ENCODE measurements at regions not wholly inside any gene's neighbourhood (a gene's known extent, or its start where the extent isn't known, plus 50 kb on each side); places are given as distances from the start of the nearest gene placed in this dataset.

GRCh38 chr2:167759531-167759930 is 487.9 kb downstream of the STK39 start:
- H3K79me2 ChIP-seq (replicated peaks; ENCODE audit: insufficient read depth, low read length), result no peaks in the 10 kb centered on the region
- no peak overlapping the region for H3K27ac ChIP-seq (ENCODE audit: low read length)
- no peaks in the 10 kb centered on the region for H3K9me3 ChIP-seq (ENCODE audit: low read length)
- no peaks in the 10 kb centered on the region for H3K36me3 ChIP-seq (ENCODE audit: insufficient read depth, low read length)
- H3K4me3 ChIP-seq (ENCODE audit: low read length), result no peak overlapping the region
- no peaks in the 10 kb centered on the region for H3K9me2 ChIP-seq (ENCODE audit: insufficient read depth, low read length)
- no peak overlapping the region for H2AFZ ChIP-seq (ENCODE audit: low read depth, low read length)
- no peak overlapping the region for H3K4me2 ChIP-seq (ENCODE audit: low read length)
- no peaks in the 10 kb centered on the region for H4K20me1 ChIP-seq (ENCODE audit: insufficient read depth)
- no peaks in the 10 kb centered on the region for H3K27me3 ChIP-seq (ENCODE audit: insufficient read depth, low read depth, low read length)
- TF ChIP-seq TAF1 (IDR thresholded peaks at IDR 0.05; ENCODE audit: low read depth), result no peak
- no peak for TF ChIP-seq MXI1 (conservative IDR thresholded peaks at IDR 0.05; ENCODE audit: poor library complexity, severe bottlenecking)
- H3F3A ChIP-seq (ENCODE audit: insufficient read depth, low read length, poor library complexity, severe bottlenecking), result no peaks in the 10 kb centered on the region
- no peak overlapping the region for H3K9ac ChIP-seq (ENCODE audit: low read length)

DNA sequence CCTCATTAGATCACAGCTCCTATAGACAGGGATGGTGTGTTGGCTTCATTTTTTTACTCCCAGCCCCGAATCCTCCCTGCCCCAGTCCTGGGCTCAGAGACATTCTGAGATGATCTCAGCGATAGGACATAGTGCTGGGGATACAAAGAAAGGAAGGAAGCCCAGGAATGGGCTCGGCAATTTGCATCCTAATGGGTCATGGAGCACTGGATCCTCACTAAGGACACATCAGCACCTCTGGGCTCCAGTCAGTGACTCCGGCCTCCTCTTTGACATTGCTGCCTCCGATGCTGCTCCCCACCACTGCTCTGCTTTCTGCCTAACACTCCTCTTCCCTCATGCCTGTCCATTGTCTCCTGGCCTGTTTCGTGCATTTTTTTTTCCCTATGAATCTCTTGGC is 489.1 kb downstream of the STK39 start:
- no peaks in the 10 kb centered on the region for H3K36me3 ChIP-seq (ENCODE audit: insufficient read depth, low read length)
- H3K27ac ChIP-seq (ENCODE audit: low read length), result no peak overlapping the region
- H3K27me3 ChIP-seq (ENCODE audit: insufficient read depth, low read depth, low read length), result no peaks in the 10 kb centered on the region
- TF ChIP-seq RAD21 (conservative IDR thresholded peaks at IDR 0.05) (no peak), MXI1 (conservative IDR thresholded peaks at IDR 0.05; ENCODE audit: poor library complexity, severe bottlenecking) (no peak), SMC3 (conservative IDR thresholded peaks at IDR 0.05; ENCODE audit: poor library complexity) (no peak)
- H3K4me2 ChIP-seq (ENCODE audit: low read length), result no peak overlapping the region
- no peak overlapping the region for H3K4me3 ChIP-seq (ENCODE audit: low read length)
- no peak overlapping the region for H3K9ac ChIP-seq (ENCODE audit: low read length)
- no peaks in the 10 kb centered on the region for H3K9me3 ChIP-seq (ENCODE audit: low read length)
- H3K79me2 ChIP-seq (replicated peaks; ENCODE audit: insufficient read depth, low read length), result no peaks in the 10 kb centered on the region
- no peaks in the 10 kb centered on the region for H4K20me1 ChIP-seq (ENCODE audit: insufficient read depth)
- no peak overlapping the region for H2AFZ ChIP-seq (ENCODE audit: low read depth, low read length)
- no peaks in the 10 kb centered on the region for H3K9me2 ChIP-seq (ENCODE audit: insufficient read depth, low read length)
- no peaks in the 10 kb centered on the region for H3F3A ChIP-seq (ENCODE audit: insufficient read depth, low read length, poor library complexity, severe bottlenecking)

DNA sequence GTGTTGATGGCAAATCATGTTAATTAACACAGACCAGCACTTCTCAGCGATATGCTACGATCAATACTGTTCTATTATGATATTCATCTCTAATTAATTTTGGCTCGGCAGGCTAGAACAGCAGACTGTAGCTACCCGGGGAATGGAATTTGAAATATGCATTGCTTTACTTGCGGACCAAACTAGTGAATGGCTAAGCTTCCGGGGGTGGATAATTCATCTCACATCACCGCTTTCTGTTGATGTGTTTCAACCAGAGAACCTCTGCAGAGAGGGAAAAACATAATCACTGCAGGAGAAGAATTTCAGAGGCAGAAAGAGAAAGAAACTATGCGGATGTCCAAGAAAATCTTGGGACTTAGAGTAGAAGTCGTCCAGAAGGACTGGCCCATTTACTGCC is 490.9 kb downstream of the STK39 start:
- Histone ChIP-seq H3K4me3 (ENCODE audit: low read length) (no peak overlapping the region), H2AFZ (ENCODE audit: low read depth, low read length) (no peak overlapping the region), H3K27ac (ENCODE audit: low read length) (no peak overlapping the region), H3F3A (ENCODE audit: insufficient read depth, low read length, poor library complexity, severe bottlenecking) (no peaks in the 10 kb centered on the region), H4K20me1 (ENCODE audit: insufficient read depth) (no peaks in the 10 kb centered on the region), H3K9me2 (ENCODE audit: insufficient read depth, low read length) (no peaks in the 10 kb centered on the region), H3K4me2 (ENCODE audit: low read length) (no peak overlapping the region), H3K9me3 (ENCODE audit: low read length) (no peaks in the 10 kb centered on the region), H3K36me3 (ENCODE audit: insufficient read depth, low read length) (no peaks in the 10 kb centered on the region), H3K27me3 (ENCODE audit: insufficient read depth, low read depth, low read length) (no peaks in the 10 kb centered on the region), H3K79me2 (replicated peaks; ENCODE audit: insufficient read depth, low read length) (no peaks in the 10 kb centered on the region), H3K9ac (ENCODE audit: low read length) (no peak overlapping the region)
- TF ChIP-seq POLR2AphosphoS5 (IDR thresholded peaks at IDR 0.05) (no peak), SMC3 (conservative IDR thresholded peaks at IDR 0.05; ENCODE audit: poor library complexity) (no peak)

DNA sequence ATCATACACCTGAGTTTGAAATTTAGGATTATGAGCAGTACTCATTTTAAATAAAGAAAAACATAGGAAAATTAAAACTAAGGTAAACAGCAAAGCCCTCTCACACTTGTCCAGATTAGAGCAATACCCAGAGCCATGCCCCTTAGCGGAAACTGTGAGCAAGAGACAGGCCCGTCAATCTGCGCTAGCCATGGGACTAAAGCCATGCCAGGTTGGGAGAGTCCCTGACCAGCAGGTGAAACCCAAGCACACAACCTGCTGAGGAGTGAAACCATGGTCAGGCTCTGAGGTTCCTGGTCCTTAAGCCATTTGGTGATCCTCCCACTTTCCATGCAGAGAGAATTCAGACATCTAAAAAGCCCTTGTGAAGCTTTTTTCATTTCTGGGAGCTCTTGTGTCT is 494.3 kb downstream of the STK39 start:
- Histone ChIP-seq H3K79me2 (replicated peaks; ENCODE audit: insufficient read depth, low read length) (no peaks in the 10 kb centered on the region), H3K27ac (ENCODE audit: low read length) (no peak overlapping the region), H3K4me2 (ENCODE audit: low read length) (no peak overlapping the region), H3K9me2 (ENCODE audit: insufficient read depth, low read length) (no peaks in the 10 kb centered on the region), H3K4me3 (ENCODE audit: low read length) (no peak overlapping the region), H2AFZ (ENCODE audit: low read depth, low read length) (no peak overlapping the region), H4K20me1 (ENCODE audit: insufficient read depth) (no peaks in the 10 kb centered on the region), H3K9ac (ENCODE audit: low read length) (no peak overlapping the region), H3F3A (ENCODE audit: insufficient read depth, low read length, poor library complexity, severe bottlenecking) (no peaks in the 10 kb centered on the region), H3K27me3 (ENCODE audit: insufficient read depth, low read depth, low read length) (no peaks in the 10 kb centered on the region), H3K36me3 (ENCODE audit: insufficient read depth, low read length) (no peaks in the 10 kb centered on the region), H3K9me3 (ENCODE audit: low read length) (no peaks in the 10 kb centered on the region)
- TF ChIP-seq, protein P1, sequence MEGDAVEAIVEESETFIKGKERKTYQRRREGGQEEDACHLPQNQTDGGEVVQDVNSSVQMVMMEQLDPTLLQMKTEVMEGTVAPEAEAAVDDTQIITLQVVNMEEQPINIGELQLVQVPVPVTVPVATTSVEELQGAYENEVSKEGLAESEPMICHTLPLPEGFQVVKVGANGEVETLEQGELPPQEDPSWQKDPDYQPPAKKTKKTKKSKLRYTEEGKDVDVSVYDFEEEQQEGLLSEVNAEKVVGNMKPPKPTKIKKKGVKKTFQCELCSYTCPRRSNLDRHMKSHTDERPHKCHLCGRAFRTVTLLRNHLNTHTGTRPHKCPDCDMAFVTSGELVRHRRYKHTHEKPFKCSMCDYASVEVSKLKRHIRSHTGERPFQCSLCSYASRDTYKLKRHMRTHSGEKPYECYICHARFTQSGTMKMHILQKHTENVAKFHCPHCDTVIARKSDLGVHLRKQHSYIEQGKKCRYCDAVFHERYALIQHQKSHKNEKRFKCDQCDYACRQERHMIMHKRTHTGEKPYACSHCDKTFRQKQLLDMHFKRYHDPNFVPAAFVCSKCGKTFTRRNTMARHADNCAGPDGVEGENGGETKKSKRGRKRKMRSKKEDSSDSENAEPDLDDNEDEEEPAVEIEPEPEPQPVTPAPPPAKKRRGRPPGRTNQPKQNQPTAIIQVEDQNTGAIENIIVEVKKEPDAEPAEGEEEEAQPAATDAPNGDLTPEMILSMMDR (IDR thresholded peaks at IDR 0.05; ENCODE audit: poor library complexity, severe bottlenecking), result no peak
- TF ChIP-seq SMC3 (conservative IDR thresholded peaks at IDR 0.05; ENCODE audit: poor library complexity) (no peak), POLR2AphosphoS5 (IDR thresholded peaks at IDR 0.05) (no peak), MXI1 (conservative IDR thresholded peaks at IDR 0.05; ENCODE audit: poor library complexity, severe bottlenecking) (no peak), EZH2 (IDR thresholded peaks at IDR 0.05; ENCODE audit: borderline replicate concordance, insufficient read depth, low read length, poor library complexity, severe bottlenecking) (no peak), REST (IDR thresholded peaks at IDR 0.05; ENCODE audit: borderline replicate concordance) (no peak), RAD21 (conservative IDR thresholded peaks at IDR 0.05) (no peak), TAF1 (IDR thresholded peaks at IDR 0.05; ENCODE audit: low read depth) (no peak), EP300 (conservative IDR thresholded peaks at IDR 0.05; ENCODE audit: poor library complexity, severe bottlenecking) (no peak)

Data from neural cell (in vitro differentiated cells).